DND-41 (cell line): ENCODE measurements at regions not wholly inside any gene's neighbourhood (a gene's known extent, or its start where the extent isn't known, plus 50 kb on each side); places are given as distances from the start of the nearest gene placed in this dataset.

Experiments
- CTCF ChIP-seq: IDR thresholded peaks from 2 replicates; pipeline ENCODE4 v1.5.1; 2012; ENCODE audit warnings: borderline replicate concordance, low read length, moderate library complexity, mild to moderate bottlenecking; ENCODE audit not compliant: poor library complexity, severe bottlenecking; ENCODE audit errors: extremely low read depth
- EZH2 ChIP-seq: IDR thresholded peaks from 3 replicates; pipeline ENCODE4 v1.6.1; 2012; ENCODE audit warnings: borderline replicate concordance, low read depth, mild to moderate bottlenecking, moderate library complexity, low read length, inconsistent platforms; ENCODE audit not compliant: severe bottlenecking

- TF ChIP-seq CTCF = no peak
- TF ChIP-seq EZH2 = no peak
Observed at GRCh38 chr9:20137425-20137824, 348.6 kb upstream of the SLC24A2 start.
